Panc1 (cell line): ENCODE measurements at regions not wholly inside any gene's neighbourhood (a gene's known extent, or its start where the extent isn't known, plus 50 kb on each side); places are given as distances from the start of the nearest gene placed in this dataset.
"Not testable (repeated sequence)": the region's sequence is repeated elsewhere in the genome, so short reads cannot be mapped to it uniquely, and the experiment has no call there.

Source experiments
- CTCF ChIP-seq: fragments of 450-650 bp; IDR thresholded peaks from 2 replicates; pipeline ENCODE4 v1.5.1; 2017; ENCODE audit warnings: mild to moderate bottlenecking
- POLR2AphosphoS5 ChIP-seq: IDR thresholded peaks from 2 replicates; pipeline ENCODE4 v1.6.1; 2012; ENCODE audit warnings: mild to moderate bottlenecking, low read depth, low read length, moderate library complexity
- REST ChIP-seq, 2 experiments: IDR thresholded peaks; 2 replicates each; pipeline ENCODE4 v1.6.1; 2011 to 2012; ENCODE audit warnings: low read depth in 2 of 2, control low read depth in 1 of 2, low read length in 1 of 2, mild to moderate bottlenecking in 1 of 2, moderate library complexity in 1 of 2; ENCODE audit not compliant: insufficient read depth in 1 of 2
- SIN3A ChIP-seq: IDR thresholded peaks from 2 replicates; pipeline ENCODE4 v1.6.1; 2012; ENCODE audit warnings: low read depth, mild to moderate bottlenecking, low read length, moderate library complexity, borderline replicate concordance; ENCODE audit not compliant: insufficient read depth

DNA sequence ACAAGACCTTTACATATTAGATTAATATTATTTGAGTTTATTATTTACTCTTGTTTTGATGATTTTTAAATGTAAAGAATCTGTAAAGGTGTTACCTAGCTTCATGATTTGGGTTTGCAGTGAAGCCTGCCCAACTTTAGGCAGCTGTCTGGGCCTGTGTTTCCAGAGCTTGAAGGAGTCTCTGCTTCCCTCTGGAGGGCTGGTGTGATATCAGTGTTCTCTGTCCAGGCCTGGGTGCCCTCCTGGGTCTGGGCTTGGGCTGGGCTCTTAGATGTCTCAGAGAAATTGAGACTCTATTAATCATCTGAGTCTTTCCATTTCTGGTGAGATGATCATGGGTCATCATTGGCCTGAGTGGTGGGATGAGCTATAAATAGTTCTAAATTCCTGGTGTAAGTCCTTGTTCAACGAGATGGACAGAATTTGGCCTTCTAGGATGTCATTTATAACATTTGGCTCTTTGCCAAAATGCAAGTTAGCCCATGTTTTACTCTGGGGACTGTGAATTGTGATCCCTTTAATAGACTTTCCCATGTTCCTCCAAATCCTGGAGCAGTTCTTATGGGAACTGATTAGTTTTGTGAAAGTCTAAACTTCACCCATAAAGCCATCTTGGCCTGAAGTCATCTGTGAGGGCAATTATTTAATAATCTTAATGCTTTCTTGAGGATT, 397.3 kb downstream of the TMEM121 start:
- not testable (repeated sequence) for TF ChIP-seq CTCF; SIN3A; POLR2AphosphoS5; REST (IDR thresholded peaks at IDR 0.05; ENCODE audit: insufficient read depth in 1 of 2, low read depth in 2 of 2, low read length in 1 of 2)
